ENCODE measurements at regions not wholly inside any gene's neighbourhood (a gene's known extent, or its start where the extent isn't known, plus 50 kb on each side); places are given as distances from the start of the nearest gene placed in this dataset.

DNA sequence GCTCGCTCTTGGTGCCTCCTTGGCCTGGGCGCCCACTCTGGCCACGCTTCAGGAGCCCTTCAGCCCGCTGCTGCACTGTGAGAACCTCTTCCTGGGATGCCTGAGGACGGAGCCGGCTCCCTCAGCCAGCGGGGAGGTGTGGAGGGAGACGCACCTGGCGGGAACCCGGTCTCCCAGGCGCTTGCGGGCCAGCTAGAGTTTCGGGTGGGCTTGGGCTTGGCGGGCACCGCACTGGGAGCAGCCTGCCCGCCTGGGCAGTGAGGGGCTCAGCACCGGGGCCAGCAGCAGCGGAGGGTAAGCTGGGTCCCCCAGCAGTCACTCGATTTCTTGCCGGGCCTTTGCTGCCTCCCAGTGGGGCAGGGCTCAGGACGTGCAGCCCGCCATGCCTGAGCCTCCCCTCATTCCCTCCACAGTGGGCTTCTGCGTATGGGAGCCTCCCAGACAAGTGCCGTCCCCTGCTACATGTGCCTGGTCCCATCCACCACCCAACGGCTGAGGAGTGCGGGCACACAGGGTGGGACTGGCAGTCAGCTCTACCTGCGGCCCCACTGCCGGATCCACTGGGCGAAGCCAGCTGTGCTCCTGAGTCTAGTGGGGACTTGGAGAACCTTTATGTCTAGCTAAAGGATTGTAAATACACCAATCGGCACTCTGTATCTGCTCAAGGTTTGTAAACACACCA lies 708.7 kb downstream of the VGLL3 start:
- no peak for DNase-seq (ENCODE audit: low read depth)

DNA sequence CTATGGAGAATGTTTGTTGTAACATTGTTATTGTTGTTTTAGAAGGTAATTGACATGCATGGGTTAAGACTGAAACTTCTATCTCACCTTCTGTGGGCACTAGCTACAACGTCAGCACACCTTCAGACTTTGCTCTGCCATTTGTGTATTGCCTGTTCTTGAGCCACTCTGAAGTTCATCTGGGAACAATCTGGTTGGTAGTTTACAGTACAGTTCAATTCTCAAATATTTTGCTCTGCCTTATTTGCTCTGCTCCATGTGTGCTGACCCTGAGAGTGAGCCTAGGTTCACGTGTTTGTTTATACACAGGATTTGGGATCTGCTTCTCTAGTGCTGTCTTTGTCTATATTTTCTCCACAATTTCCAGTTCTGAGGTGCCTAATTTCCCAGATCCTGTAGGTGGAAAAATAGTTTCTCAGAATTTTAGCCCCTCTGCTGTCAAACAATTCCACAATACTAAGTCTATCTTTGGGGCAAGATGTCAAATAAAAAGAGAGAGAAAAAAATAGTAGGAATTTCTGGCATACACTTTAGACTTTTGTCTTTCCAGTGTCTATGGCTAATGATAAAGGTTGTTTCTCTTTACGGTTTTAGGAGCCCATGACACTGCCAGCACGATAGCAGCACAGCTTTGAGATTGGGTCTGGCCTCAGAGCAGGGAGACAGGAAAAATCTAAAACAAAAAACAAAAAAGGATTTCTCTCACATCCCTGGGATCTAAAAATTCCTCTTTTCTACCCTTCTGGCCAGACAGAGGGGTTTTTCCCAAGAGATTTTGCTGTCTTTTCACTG lies 721.4 kb downstream of the VGLL3 start:
- no peak for DNase-seq (ENCODE audit: low read depth)

DNA sequence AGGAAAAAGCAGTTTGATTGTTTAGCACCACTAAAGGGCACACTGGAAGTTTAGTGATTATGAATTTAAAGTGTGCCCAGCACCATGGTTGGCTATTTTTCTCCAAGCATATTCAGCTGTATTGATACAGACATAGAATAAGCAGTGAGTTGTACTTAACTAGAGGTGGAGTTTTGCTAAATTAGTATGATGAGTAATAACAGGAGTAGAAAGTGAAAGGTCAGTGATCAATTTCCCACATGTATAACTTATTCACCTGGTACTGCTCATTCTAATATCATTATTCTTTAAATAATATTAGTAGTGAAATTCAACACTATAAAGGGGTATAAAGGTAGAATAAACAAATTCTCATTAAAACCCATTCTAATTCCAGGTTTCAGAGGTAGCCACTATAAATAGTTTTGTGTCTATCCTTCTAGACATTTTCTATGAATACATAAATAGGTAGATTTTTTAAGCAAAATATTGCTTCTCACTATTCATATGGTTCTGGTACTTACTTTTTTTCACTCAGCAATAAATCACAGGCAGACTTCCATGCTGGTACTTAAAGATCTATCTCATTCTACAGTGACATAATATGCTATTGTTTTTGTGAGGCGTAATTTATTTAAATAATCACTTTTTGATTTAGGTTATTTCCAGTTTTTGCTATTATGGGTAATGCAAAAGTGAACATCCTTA lies 732.9 kb downstream of the VGLL3 start:
- DNase-seq (ENCODE audit: low read depth), result no peak

DNA sequence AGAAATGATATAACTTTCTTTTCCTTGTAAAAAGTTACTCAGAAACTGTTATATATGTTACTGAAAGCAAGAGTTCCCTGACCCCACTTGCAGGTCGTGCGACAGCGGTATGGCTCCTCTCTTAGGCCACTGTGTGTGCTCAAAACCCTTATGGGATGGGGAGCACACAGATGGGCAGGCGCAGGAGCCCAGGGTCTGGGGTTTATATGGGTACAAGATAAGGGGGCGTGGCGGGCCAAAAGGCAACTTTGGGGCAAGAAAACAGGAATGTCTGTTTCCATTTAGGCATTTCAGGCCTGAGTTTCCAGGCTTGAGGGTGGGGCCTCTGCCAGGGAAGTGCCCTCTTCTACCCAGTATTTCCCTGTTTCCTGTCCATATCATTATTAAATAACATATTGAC lies 736.5 kb downstream of the VGLL3 start:
- DNase-seq (ENCODE audit: low read depth), result no peak

DNA sequence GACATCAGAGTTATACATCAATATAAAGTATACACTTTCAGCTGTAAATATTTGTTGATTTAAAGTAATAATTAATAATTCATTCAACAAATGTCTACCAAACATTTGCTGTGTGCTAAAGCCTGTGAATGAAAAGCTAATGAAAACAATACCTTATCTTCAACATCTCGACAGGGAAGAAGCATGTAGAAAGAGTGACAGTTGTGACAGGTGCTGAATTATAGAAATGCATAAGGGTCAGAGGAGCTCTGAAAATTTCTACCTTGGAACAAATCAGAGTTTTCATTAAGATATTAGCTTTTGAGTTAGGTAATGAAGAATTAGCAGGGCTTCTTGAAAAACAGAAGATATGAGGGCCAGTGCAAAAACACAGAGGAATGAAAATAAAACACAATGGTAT lies 739.2 kb downstream of the VGLL3 start:
- no peak for DNase-seq (ENCODE audit: low read depth)

DNA sequence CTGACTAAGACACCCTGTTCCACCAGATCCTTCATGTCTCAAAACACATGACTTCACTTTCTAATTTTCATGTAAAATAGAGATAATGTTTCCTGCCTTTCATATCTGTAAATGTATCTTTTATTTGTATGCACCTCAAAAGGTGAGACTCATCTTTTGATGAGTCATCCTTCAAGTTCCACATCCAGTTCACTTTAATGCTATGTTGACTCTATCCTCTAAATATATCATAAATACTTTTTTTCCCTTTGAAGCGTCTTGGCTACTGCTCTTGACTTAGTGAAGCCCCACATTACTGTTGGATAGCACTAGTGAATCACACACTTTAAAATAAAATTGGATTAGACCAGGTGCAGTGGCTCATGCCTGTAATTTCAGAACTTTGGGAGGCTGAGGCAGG lies 741.1 kb downstream of the VGLL3 start:
- no peak for DNase-seq (ENCODE audit: low read depth)

DNA sequence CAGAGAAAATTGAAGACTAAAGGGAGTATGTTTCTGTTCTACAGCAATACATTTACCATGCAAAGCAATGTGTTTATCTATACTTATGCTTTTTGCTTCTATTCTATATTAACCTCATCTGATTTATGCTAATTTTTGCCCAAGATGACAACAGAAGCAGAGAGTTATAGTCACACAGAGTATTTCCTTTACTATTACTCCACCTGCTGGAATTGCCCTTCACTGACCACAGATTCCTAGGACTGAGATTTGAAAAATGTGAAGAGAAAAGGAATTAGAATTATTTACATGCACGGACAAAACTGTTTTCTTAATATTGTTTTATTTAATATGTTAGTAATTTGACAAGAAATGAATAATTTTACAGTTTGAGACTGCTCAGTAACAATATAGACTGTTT lies 745.6 kb downstream of the VGLL3 start:
- no peak for DNase-seq (ENCODE audit: low read depth)

DNA sequence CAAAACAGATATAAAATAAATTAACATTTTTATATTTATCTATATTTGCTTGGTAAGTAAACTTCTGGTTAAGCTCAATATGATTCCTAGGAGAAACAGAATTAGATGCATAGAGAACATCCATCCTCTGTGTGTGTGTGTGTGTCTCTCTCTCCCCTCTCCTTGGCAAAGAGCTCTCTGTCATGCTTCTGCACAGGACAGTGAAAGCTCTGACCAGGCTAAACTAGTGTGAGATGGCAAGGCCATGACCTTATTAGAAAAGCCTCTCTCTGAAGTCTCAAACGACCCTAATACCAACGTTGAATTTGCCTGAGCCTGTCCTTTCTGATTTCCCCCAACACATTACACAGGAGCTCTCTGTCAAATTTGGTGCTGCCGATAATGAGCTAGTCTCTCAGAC lies 746.0 kb downstream of the VGLL3 start:
- no peak for DNase-seq (ENCODE audit: low read depth)

DNA sequence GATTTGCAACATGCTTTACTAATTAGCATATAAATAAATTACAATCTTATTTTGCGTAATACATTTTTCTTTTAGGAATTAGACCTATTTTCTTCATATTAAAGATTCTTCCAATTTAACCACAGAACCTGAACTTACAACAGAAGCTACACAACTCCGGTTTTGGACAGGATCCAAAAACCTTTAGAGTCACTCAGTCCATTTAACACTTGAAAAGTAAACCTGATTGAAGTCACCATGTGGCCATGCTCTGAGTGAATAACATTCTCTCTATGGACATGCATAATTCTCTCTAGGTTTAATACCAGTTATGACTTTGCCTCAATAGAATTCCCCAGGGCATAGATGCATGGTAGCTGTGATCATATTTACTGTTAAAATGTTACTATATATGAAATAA lies 751.0 kb downstream of the VGLL3 start:
- DNase-seq (ENCODE audit: low read depth), result no peak

DNA sequence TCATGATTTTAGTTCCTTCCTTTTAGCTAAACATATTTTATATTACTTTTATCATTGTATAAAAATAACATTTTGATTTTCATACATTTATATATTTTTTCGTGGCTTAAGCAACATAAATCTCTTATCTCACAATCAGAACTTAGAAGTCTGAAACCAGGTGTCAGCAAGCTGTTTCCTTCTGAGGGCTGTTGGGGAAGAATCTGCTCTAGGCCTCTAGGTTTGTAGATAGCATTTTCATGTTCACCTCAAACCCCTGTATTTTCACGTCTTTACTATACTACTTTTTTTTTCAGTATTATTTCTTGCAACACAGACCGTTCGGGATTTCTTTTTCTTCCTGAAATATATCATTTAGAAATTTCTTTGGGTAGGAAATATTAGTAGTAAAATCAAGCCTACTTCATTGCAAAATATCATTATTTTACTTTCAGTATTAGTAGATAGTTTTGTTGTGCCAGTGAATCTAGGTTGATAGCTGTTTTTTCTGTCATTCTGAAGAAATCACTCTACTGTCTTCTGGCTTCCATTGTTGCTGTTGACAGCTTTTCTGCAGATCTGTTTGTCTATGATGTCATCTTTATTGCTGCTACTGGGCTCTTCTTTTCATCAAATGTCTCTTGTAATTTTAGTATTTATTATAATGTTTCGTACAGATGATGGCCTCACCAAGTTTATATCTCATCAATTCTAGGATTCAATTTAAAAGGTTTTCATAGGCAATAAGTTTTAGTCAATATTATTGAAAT lies 756.3 kb downstream of the VGLL3 start:
- no peak for DNase-seq (ENCODE audit: low read depth)

DNA sequence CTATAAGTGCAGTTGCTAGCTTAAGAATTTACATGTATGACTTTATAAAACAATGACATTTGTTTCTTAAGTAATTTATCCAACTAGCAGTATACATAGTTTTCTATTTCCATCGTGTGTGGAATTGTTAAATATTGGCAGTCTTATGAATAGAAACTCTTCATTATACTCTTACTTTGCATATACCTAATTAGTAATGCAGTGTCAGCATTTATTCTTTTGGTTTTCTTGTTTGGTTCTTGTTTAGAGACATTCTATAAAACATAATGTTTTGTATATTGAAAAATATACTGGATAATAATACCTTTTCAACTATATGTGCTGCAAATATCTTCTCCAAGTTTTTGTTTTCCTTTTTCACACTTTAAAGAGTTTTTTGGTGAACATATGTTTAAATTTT lies 760.2 kb downstream of the VGLL3 start:
- no peak for DNase-seq (ENCODE audit: low read depth)

DNA sequence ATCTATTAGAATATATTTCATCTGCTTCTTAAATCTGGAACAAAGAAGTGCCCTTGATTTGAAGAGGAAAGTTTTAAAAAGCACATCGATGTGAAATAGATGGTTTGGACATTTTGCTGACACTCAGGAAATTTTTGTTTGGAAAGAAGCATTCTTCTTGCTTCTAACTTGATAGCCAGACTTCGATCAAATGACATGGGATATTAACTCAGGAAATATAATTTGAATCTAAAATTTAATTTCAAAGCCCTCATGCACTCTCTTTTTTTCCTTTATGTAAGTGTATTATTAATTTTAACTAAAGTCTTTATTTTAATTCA lies 761.2 kb downstream of the VGLL3 start:
- DNase-seq (ENCODE audit: low read depth), result no peak

DNA sequence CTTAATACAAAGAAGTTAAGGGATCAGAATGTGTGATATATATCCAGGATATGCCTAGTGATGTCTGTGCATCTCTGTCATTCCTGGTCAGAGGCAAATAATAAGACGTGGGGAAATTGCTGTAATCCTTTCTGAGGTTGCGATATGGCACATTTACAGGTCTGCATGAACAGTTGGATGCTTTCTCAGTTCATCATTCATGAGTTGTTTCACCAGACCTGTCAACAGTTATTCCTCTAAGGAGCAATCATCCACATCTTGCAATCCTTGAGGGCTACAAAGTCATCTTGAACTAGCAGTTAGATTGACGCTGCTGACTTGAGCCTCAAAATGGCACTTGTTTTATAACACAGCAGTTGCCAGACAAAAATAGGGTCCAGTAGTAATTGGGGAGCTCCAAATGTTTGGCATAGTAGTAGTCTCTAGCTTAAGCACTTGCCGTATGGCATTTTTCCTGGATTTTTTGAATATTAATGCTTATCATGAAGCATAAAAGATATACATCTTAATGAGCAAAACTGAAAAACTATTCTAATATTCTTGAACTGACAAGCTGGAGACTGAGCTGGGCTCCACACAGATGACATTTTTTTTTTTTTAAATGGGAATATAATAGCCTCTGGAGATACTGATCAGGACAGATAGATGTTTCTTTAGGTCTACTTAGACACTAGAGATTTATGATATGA lies 761.7 kb downstream of the VGLL3 start:
- no peak for DNase-seq (ENCODE audit: low read depth)

DNA sequence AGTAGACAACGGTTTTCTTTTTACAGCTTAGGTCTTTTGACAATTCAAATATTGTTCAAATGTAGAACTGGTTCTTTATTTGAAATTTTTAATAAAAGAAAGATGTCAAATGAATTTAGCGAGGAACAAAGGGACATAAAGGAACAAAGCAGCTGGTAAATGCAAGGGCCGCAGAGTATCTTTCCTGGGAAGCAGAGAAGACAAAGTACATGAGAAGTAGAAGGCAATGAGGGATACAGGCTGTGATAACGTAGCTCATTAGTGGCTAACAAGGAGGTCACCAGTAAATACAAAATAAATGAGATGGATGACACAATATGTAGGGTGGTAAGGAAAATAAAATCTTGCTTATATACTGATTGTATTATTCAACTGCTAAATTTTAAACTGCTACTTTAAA lies 762.8 kb downstream of the VGLL3 start:
- DNase-seq (ENCODE audit: low read depth), result no peak

DNA sequence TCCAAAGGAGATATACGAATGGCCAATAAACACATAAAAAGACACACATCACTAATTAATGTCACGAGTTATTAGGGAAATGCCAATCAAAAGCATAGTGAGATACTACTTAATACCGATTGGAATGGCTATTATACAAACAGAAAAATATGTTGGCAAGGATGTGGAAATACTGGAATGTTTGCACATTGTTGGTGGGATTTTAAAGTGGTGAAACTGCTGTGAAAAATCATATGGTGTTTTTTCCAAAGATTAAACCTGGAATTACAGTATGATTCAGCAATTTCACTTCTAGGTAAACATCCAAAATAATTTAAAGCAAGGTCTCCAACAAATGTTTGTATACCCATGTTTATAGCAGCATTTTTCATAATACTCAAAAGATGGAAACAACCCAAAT lies 765.5 kb downstream of the VGLL3 start:
- DNase-seq (ENCODE audit: low read depth), result no peak

DNA sequence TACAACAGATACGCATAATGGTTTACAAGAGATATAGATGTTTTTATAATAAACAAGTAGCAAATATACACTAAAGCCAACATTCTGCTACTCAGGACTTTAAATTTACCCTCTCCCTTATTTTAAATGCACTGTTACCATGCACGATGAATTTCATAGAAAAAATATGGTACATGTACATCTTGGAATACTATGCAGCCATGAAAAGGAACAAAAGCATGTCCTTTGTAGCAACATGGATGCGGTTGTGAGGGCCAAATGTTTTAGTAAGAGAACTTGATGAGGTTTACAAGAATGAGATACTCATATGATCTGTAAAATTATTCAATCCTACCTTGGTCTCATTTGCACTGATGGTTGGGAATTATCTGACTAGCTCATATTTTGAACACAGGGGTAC lies 769.3 kb downstream of the VGLL3 start:
- no peak for DNase-seq (ENCODE audit: low read depth)

DNA sequence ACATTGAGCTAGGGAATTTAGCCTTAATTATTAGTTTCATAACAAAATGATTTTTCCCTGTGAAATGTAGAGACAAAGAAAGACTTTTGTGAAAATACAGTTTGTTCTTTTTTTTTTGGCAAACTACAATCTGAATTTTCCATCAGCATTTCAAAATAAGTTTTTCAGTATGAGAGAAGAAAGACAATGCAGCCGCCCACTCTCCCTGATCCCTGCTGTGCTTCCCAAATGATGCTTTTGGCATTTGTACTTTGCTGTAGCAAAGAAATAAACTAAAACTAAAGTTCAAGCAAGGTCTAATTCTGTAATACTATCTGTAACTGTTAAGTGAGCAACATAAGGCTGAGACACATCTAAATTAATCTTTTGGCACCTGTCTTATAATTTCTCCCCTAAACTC lies 782.2 kb downstream of the VGLL3 start:
- DNase-seq (ENCODE audit: low read depth), result no peak

DNA sequence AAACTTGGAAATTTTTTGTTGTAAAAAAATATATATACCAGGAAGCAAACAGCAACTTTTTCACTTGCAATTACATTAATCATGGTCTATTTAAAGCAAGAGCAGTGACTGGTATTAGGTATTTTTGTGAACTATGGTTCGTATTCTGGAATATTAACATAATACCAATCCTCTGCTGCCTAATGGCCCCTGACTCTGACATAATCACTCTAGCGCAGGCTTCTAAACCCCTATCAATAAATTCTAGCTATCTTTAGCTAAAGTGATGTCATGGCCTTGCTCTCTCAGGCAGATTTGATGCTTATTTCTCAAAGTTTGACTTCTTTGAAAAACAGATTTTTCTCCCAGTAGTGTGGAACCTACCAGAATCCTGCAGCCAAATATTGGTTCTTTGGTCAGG lies 808.3 kb downstream of the VGLL3 start:
- no peak for DNase-seq (ENCODE audit: low read depth)

DNA sequence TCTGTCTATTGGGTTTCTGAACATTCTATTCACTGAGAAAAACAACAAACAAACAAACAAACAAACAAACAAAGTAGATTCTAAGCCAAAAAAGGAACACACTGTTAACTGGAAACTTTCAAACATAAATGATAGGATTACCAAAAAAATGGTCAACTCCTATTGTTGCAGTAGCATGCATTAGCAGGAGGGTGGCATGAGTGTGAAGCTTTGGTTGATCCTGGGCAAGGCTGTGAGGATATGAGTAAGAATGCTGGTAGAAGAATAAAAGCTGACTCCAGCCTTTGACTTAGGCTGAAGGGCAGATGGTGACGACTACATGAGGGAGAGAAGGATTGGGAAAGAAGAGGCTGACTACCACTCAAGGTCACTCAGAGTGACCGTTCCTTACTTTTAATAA lies 810.3 kb downstream of the VGLL3 start:
- peak; percentile 38 for DNase-seq (ENCODE audit: low read depth)

DNA sequence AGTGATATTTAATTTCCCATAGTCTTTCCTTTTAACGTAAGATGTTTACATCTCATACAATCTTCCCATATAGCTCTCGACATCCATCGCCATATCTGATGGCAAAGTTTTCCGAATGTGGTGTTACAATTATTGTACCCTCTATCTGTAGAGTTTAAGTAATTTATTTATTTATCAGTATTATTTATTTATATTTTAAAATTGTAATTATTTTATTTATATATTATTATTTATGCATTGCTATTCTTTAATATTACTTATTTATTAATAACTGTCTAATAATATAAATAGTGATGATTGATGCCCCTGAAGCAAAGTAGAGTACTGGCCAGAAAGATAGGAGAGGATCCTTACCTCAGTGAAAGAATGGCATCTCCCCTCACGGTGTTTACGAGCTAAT lies 812.9 kb downstream of the VGLL3 start:
- DNase-seq (ENCODE audit: low read depth), result no peak

DNA sequence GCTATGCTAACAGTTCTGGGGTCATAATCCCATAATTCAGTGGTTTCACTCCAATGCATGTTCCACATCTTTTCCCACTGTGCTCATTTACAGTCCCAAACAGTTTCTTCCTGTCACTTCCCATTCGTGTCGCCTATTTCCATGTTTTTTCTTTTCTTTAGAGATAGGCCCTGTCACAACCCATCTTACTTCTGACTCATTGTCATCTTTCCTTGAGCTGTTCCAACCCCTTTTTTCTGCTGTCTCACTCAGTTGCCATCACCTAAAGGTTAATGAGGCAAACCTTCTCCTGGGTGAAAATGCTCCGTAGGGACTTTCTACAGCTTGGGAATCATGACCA lies 814.5 kb downstream of the VGLL3 start:
- DNase-seq (ENCODE audit: low read depth), result no peak

Measured in HS-5 (cell line).